ENCODE measurements at regions not wholly inside any gene's neighbourhood (a gene's known extent, or its start where the extent isn't known, plus 50 kb on each side); places are given as distances from the start of the nearest gene placed in this dataset.
"Not testable (repeated sequence)": the region's sequence is repeated elsewhere in the genome, so short reads cannot be mapped to it uniquely, and the experiment has no call there.

- H3K4me1 ChIP-seq (ENCODE audit: insufficient read depth); H3K36me3 ChIP-seq (ENCODE audit: insufficient read depth); DNase-seq (ENCODE audit: extremely low spot score); H3K27ac ChIP-seq (ENCODE audit: low read depth); H3K4me3 ChIP-seq (ENCODE audit: low read depth, low read length): not testable (repeated sequence)
- 44% methylated on average over 12 of the region's 15 CpGs for WGBS
Observed at GRCh38 chr14:106338775-106339174, 812.4 kb downstream of the TMEM121 start.

- WGBS: 56% methylated on average over 2 of the region's 4 CpGs
- DNase-seq (ENCODE audit: extremely low spot score); H3K4me1 ChIP-seq (ENCODE audit: insufficient read depth); H3K27ac ChIP-seq (ENCODE audit: low read depth); H3K36me3 ChIP-seq (ENCODE audit: insufficient read depth); H3K4me3 ChIP-seq (ENCODE audit: low read depth, low read length): not testable (repeated sequence)
Observed at GRCh38 chr14:106340658-106341057, 814.3 kb downstream of the TMEM121 start.

GRCh38 chr14:106341161-106341560, 814.8 kb downstream of the TMEM121 start:
- H3K36me3 ChIP-seq (ENCODE audit: insufficient read depth); H3K4me1 ChIP-seq (ENCODE audit: insufficient read depth); H3K4me3 ChIP-seq (ENCODE audit: low read depth, low read length); DNase-seq (ENCODE audit: extremely low spot score); H3K27ac ChIP-seq (ENCODE audit: low read depth): not testable (repeated sequence)
- WGBS: 64% methylated on average over 4 of the region's 5 CpGs

GRCh38 chr14:106343626-106344025, 817.2 kb downstream of the TMEM121 start:
- no peak overlapping the region for H3K4me3 ChIP-seq (ENCODE audit: low read depth, low read length)
- no peak overlapping the region for H3K27ac ChIP-seq (ENCODE audit: low read depth)
- DNase-seq (ENCODE audit: extremely low spot score): no peak
- WGBS: 46% methylated on average over 2 of the region's 2 CpGs
- no peaks in the 10 kb centered on the region for H3K4me1 ChIP-seq (ENCODE audit: insufficient read depth)
- H3K36me3 ChIP-seq (ENCODE audit: insufficient read depth): no peaks in the 10 kb centered on the region

- DNase-seq (ENCODE audit: extremely low spot score); H3K4me3 ChIP-seq (ENCODE audit: low read depth, low read length); H3K27ac ChIP-seq (ENCODE audit: low read depth); H3K36me3 ChIP-seq (ENCODE audit: insufficient read depth); H3K4me1 ChIP-seq (ENCODE audit: insufficient read depth): not testable (repeated sequence)
- WGBS: 33% methylated on average over 4 of the region's 5 CpGs
Observed at GRCh38 chr14:106344065-106344614, 817.8 kb downstream of the TMEM121 start.

GRCh38 chr14:106344791-106345479, 818.6 kb downstream of the TMEM121 start:
- H3K4me1 ChIP-seq (ENCODE audit: insufficient read depth); H3K4me3 ChIP-seq (ENCODE audit: low read depth, low read length); DNase-seq (ENCODE audit: extremely low spot score); H3K36me3 ChIP-seq (ENCODE audit: insufficient read depth); H3K27ac ChIP-seq (ENCODE audit: low read depth): not testable (repeated sequence)
- WGBS: 54% methylated on average over 3 of the region's 5 CpGs

GRCh38 chr14:106346084-106346483, 819.7 kb downstream of the TMEM121 start:
- H3K4me1 ChIP-seq (ENCODE audit: insufficient read depth): no peaks in the 10 kb centered on the region
- no peak overlapping the region for H3K27ac ChIP-seq (ENCODE audit: low read depth)
- no peak for DNase-seq (ENCODE audit: extremely low spot score)
- H3K4me3 ChIP-seq (ENCODE audit: low read depth, low read length): no peak overlapping the region
- 56% methylated on average over 8 of the region's 8 CpGs for WGBS
- no peaks in the 10 kb centered on the region for H3K36me3 ChIP-seq (ENCODE audit: insufficient read depth)

GRCh38 chr14:106346534-106347290, 820.3 kb downstream of the TMEM121 start:
- Histone ChIP-seq H3K27ac (ENCODE audit: low read depth) (no peak overlapping the region), H3K4me1 (ENCODE audit: insufficient read depth) (no peaks in the 10 kb centered on the region), H3K4me3 (ENCODE audit: low read depth, low read length) (no peak overlapping the region), H3K36me3 (ENCODE audit: insufficient read depth) (no peaks in the 10 kb centered on the region)
- WGBS: 92% methylated on average over 4 of the region's 4 CpGs
- no peak for DNase-seq (ENCODE audit: extremely low spot score)

- Histone ChIP-seq H3K27ac (ENCODE audit: low read depth) (no peak overlapping the region), H3K4me1 (ENCODE audit: insufficient read depth) (no peaks in the 10 kb centered on the region), H3K4me3 (ENCODE audit: low read depth, low read length) (no peak overlapping the region), H3K36me3 (ENCODE audit: insufficient read depth) (no peaks in the 10 kb centered on the region)
- 46% methylated on average over 4 of the region's 4 CpGs for WGBS
- no peak for DNase-seq (ENCODE audit: extremely low spot score)
Observed at GRCh38 chr14:106347291-106347778, 821.0 kb downstream of the TMEM121 start.

- no peak for DNase-seq (ENCODE audit: extremely low spot score)
- no peak overlapping the region for H3K4me3 ChIP-seq (ENCODE audit: low read depth, low read length)
- WGBS: 47% methylated on average over 8 of the region's 8 CpGs
- no peak overlapping the region for H3K27ac ChIP-seq (ENCODE audit: low read depth)
- H3K4me1 ChIP-seq (ENCODE audit: insufficient read depth): no peaks in the 10 kb centered on the region
- H3K36me3 ChIP-seq (ENCODE audit: insufficient read depth): no peaks in the 10 kb centered on the region
Observed at GRCh38 chr14:106347890-106348755, 821.7 kb downstream of the TMEM121 start.

- not testable (repeated sequence) for H3K4me1 ChIP-seq (ENCODE audit: insufficient read depth); H3K27ac ChIP-seq (ENCODE audit: low read depth); H3K36me3 ChIP-seq (ENCODE audit: insufficient read depth); DNase-seq (ENCODE audit: extremely low spot score); H3K4me3 ChIP-seq (ENCODE audit: low read depth, low read length)
- 37% methylated on average over 12 of the region's 18 CpGs for WGBS
Observed at GRCh38 chr14:106348873-106349540, 822.6 kb downstream of the TMEM121 start.

- not testable (repeated sequence) for H3K4me3 ChIP-seq (ENCODE audit: low read depth, low read length); DNase-seq (ENCODE audit: extremely low spot score); H3K27ac ChIP-seq (ENCODE audit: low read depth); H3K36me3 ChIP-seq (ENCODE audit: insufficient read depth); H3K4me1 ChIP-seq (ENCODE audit: insufficient read depth)
- 66% methylated on average over 7 of the region's 7 CpGs for WGBS
Observed at GRCh38 chr14:106349678-106350457, 823.5 kb downstream of the TMEM121 start.

Measured in urinary bladder (tissue), 3 donors.